ENCODE measurements at regions not wholly inside any gene's neighbourhood (a gene's known extent, or its start where the extent isn't known, plus 50 kb on each side); places are given as distances from the start of the nearest gene placed in this dataset.
"Not testable (repeated sequence)": the region's sequence is repeated elsewhere in the genome, so short reads cannot be mapped to it uniquely, and the experiment has no call there.

DNA sequence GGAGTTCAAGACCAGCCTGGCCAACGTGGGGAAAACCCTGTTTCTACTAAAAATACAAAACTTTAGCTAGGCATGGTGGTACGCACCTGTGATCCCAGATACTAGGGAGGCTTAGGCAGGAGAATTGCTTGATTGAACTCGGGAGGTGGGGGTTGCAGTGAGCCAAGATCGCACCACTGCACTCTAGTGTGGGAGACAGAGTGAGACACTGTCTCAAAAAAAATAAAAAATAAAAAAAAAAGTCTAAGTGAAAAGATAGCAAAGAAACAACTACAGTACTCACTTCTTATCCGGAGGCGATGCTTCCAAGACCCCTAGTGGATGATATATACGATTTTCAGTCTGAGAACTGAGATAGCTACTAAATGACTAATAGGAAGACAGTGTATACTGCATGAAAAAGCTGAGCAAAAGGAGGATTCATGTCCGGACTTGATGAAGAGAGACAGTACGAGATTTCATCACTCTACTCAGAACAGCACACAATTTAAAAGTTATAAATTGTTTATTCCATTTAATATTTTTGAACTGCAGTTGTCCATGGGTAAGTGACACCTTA, 138.7 kb upstream of the GOLGA6L6 start:
- DNase-seq, result not testable (repeated sequence)

DNA sequence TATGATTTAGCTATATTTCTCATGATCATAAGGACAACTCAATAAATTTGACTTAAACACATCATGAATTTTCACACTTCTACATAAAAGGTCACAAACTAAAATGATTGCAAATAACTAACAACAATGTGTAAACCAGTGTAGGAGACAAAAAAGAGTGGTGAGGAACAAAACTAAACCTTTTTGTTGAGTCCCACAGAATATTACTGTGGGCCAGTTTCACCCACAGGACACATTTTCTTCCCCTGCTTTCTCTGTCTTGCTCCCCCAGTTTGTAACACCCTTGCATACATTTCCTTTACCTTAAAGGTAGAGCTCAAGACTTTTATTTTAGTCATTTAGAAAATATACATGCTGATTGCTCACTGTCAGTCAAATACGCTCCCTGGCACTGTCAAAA, 130.9 kb upstream of the GOLGA6L6 start:
- DNase-seq, result no peak

GRCh38 chr15:20671675-20672074, 130.1 kb upstream of the GOLGA6L6 start:
- no peak for DNase-seq

DNA sequence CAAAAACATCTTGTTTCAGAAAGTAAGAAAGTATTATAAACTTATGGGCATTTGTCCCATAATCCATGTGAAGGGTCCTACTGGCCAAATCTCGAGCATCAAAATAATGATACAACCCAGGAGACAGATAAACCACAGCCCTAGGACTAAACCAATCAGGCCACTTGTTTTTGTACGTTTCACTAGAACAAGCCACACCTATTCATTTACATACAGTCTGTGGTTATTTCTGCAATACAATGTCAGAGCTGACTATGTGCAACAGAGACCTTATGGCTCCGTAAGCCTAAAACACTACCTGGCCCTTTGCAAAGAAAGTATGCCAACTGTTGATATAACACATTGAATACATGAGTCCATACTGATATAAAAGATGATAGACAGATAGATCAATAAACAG, 124.8 kb upstream of the GOLGA6L6 start:
- DNase-seq, result not testable (repeated sequence)

DNA sequence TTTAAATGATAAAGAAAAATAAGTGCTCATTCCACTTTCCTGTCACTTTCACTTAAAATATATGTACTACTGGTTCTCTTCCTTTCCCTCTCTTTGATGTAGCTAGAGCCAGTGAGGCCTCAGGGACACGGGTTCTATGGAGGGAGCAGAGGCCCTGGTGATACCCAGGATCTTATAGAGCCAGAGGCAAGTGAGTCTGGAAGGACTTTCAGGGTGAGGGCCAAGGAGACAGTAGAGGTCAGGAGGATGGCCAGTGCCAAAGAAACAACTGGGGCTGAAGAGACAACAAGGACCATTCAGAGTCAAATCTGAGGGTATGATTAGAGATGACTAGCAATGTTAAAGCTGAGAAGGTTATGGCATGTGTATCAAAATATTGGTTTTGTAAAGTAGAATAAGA, 124.1 kb upstream of the GOLGA6L6 start:
- no peak for DNase-seq

- no peak for DNase-seq
These were observed 117.7 kb upstream of the GOLGA6L6 start for GRCh38 chr15:20659265-20659664.

DNA sequence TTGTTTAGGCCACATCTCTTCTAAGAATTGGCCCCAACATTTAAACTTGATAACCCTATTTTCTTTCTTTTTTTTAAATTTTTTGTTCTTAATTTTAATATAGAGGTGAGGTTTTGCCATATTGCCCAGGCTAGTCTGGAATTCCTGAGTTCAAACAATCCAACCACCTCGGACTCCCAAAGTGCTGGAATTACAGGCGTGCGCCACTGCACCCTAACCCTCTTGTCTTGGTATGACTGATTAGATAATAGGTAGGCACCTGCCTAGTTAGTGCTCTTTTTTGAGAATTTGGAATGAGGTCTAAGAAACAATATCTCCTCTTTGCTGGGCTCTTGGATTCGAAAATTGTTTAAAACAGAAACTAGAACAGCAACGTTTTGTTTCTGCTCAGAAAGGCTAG, 116.4 kb upstream of the GOLGA6L6 start:
- no peak for DNase-seq

- DNase-seq, result no peak
These were observed 115.5 kb upstream of the GOLGA6L6 start for GRCh38 chr15:20657084-20657483.

- no peak for DNase-seq
These were observed 111.3 kb upstream of the GOLGA6L6 start for GRCh38 chr15:20652914-20653313.

GRCh38 chr15:20648402-20648975, 106.9 kb upstream of the GOLGA6L6 start:
- not testable (repeated sequence) for DNase-seq

- DNase-seq, result no peak
These were observed 105.0 kb upstream of the GOLGA6L6 start for GRCh38 chr15:20646529-20647142.

- DNase-seq, result peak; percentile 1
These were observed 104.4 kb upstream of the GOLGA6L6 start for GRCh38 chr15:20645956-20646355.

GRCh38 chr15:20644896-20645295, 103.3 kb upstream of the GOLGA6L6 start:
- DNase-seq, result no peak

DNA sequence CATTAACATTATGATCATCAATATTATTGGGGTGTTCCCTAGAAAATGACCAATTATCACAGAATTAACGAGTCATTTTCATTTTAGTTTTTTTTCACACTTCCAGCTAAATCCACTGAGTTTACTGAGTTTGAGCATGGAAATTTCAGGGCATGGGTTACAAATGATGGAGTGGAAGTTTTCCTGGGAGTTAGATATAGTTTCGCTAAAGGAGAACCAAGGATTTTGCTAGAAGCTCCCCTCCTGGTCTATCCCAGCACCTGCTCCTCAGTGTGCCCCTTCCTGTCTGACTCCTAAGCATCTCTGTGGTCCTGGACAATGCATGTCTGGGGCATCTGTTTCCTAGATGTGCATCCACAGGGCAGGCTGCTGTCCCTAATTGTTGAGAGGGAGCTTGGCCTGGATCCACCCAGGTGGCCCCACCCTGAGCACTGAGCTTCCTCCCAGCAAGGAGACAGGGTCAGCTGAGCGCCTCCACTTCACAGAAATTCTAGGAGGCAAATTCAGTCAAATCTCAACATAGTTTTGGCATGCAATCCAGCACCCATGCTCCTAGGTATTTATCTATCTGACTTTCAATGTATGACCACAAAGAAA, 102.3 kb upstream of the GOLGA6L6 start:
- no peak for DNase-seq

GRCh38 chr15:20643024-20643770, 101.6 kb upstream of the GOLGA6L6 start:
- no peak for DNase-seq

GRCh38 chr15:20642054-20642767, 100.6 kb upstream of the GOLGA6L6 start:
- DNase-seq, result no peak

- not testable (repeated sequence) for DNase-seq
These were observed 98.8 kb upstream of the GOLGA6L6 start for GRCh38 chr15:20640427-20640826.

DNA sequence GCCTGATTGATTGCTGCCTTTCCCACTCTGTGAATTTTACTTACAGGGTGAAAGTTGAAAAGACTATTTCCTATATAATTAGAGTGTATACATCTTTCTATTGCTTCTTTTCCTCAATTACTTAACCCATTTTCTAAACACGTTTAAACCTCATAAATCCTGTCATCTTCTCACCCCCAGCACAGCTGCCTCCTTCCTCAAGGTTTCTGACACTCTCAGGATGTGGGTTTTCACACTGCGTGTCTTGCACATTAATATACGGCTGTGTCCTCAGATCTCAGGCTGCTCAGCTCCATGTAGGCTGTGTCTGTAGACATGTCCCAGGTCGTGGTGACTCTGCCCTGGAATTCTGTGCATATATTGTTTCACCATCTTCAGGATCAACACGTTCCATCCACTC, 97.6 kb upstream of the GOLGA6L6 start:
- not testable (repeated sequence) for DNase-seq

- not testable (repeated sequence) for DNase-seq
These were observed 95.9 kb upstream of the GOLGA6L6 start for GRCh38 chr15:20637499-20637898.

DNA sequence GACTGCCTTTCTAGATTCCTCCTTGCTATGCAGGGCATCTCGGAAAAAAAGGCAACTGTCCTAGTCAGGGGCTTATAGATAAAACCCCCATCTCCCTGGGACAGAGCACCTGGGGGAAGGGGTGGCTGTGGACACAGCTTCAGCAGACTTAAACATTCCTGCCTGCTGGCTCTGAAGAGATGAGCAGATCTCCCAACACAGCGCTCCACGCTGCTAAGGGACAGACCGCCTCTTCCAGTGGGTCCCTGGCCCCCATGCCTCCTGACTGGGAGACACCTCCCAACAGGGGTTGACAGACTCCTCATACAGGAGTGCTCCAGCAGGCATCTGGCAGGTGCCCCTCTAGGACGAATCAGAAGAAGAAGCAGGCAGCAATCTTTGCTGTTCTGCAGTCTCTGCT, 87.9 kb upstream of the GOLGA6L6 start:
- not testable (repeated sequence) for DNase-seq

GRCh38 chr15:20628538-20628937, 86.9 kb upstream of the GOLGA6L6 start:
- DNase-seq, result not testable (repeated sequence)

DNA sequence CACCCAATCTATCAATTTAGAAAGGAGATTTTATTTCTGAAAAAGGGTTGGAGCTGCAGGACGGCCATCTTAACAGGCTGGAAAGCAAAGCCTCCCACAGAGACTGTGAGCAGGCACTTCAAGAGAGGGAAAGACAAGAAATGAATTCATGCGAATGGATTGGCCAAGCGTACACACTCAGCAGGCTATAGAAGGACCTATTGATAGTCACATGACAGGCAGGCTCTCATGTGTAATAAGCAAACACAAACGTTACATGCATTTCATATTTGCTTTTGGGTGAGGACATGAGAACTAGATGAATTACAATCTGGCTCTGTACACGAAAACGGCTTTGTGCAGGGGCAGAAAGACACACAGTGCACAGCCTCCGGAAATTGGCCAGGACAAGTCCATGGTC, 83.9 kb upstream of the GOLGA6L6 start:
- DNase-seq, result not testable (repeated sequence)

- not testable (repeated sequence) for DNase-seq
These were observed 82.5 kb upstream of the GOLGA6L6 start for GRCh38 chr15:20624085-20624484.

All from fibroblast of skin of abdomen (primary cell).